ENCODE measurements at regions not wholly inside any gene's neighbourhood (a gene's known extent, or its start where the extent isn't known, plus 50 kb on each side); places are given as distances from the start of the nearest gene placed in this dataset.
A peak's percentile ranks its signal among the peaks of the same experiment; 100 is the strongest.
"Not testable (repeated sequence)": the region's sequence is repeated elsewhere in the genome, so short reads cannot be mapped to it uniquely, and the experiment has no call there.

DNA sequence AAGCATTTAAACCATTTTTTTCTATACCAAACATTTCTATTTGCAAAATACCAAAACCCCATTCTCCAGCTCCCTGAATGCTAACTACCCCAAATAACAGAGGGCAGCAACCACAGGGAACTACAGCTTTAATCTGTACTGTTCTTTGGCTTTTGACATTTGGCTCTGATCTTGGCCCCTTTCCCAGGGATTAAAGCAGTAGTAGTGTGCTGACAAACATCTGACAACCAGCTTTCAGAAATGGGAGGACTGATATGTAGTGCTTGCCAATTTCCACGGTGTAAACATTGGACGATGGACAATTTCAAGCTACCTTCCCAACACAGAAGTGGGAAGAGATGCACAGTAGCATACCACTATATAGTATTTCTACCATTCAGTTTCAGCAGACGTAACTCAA lies 88.4 kb upstream of the TEAD1 start:
- DNase-seq: no peak

DNA sequence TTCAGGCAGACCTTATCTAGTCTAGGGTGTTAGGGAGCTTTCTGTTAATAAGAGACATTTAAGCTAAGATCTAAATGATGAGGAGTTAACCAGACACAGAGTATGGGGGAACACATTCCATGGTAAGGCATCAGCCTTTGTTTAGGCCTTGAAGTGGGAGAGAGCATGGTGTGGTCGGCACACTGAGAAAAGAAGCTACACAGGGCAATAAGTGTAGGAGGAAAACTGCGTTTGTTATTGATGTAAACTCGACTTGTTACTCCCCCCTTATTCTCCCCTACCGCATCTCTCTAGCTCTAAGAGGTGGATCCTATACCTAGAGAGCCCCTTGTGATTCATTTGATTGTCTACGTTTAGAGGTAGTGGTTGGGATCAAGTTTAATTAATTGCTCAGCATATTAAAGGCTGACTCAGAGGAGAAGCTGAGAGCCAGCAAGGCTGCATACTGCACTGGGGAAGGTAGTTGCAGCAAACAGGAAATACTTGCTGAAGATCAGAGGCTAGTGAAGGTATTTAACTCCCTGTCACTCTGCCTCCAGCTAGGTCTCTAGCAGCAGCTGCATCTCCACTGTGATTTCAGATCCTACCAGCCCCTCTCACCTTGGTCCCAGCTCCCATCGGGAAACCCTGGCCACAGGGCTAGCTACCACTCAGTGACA lies 86.8 kb upstream of the TEAD1 start:
- DNase-seq: no peak

DNA sequence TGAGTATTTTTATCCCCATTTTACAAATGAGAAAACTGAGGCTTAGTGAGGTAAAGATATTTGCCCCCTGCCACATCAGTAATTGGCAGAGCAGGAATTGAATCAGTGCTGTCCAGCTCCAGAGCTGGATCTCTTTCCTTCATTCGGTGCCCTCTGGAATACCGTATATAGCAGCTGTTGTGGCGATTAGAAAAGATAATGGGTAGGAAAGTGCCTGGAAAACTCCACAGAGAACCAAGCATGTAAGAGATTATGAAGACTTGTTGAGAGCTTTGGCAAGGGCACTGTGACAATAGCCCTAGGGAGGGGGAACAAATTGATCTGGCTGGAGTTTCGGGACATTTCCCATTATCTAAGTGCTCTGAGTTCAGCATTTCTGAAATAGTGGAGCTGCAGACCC lies 82.5 kb upstream of the TEAD1 start:
- no peak for DNase-seq

DNA sequence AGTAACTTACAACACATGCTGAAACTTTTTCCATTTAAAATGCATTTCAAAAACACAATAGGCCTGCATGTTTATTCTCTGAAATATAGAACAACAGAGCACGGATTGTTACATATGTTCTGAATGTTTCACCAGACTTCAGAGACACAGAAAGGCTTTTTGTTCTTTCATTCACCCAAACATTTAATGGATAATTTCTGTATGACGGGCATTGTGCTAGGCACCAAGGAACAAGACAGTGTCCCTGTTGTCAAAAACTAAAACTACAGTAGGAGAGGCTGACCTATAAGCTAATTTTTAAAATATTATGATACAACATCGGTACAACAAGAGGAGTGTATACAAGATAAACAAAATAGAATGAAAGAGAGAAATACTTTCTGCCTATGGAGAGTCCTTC lies 81.9 kb upstream of the TEAD1 start:
- DNase-seq: no peak

DNA sequence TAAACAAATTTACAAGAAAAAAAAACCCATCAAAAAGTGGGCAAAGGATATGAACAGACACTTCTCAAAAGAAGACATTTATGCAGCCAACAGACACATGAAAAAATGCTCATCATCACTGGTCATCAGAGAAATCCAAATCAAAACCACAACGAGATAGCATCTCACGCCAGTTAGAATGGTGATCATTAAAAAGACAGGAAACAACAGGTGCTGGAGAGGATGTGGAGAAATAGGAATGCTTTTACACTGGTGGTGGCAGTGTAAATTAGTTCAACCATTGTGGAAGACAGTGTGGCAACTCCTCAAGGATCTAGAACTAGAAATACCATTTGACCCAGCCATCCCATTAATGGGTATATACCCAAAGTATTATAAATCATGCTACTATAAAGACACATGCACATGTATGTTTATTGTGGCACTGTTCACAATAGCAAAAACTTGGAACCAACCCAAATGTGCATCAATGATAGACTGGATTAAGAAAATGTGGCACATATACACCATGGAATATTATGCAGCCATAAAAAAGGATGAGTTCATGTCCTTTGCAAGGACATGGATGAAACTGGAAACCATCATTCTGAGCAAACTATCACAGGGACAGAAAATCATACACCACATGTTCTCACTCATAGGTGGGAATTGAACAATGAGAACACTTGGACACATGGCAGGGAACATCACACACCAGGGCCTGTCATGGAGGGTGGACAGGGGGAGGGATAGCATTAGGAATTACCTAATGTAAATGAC lies 79.0 kb upstream of the TEAD1 start:
- not testable (repeated sequence) for DNase-seq

DNA sequence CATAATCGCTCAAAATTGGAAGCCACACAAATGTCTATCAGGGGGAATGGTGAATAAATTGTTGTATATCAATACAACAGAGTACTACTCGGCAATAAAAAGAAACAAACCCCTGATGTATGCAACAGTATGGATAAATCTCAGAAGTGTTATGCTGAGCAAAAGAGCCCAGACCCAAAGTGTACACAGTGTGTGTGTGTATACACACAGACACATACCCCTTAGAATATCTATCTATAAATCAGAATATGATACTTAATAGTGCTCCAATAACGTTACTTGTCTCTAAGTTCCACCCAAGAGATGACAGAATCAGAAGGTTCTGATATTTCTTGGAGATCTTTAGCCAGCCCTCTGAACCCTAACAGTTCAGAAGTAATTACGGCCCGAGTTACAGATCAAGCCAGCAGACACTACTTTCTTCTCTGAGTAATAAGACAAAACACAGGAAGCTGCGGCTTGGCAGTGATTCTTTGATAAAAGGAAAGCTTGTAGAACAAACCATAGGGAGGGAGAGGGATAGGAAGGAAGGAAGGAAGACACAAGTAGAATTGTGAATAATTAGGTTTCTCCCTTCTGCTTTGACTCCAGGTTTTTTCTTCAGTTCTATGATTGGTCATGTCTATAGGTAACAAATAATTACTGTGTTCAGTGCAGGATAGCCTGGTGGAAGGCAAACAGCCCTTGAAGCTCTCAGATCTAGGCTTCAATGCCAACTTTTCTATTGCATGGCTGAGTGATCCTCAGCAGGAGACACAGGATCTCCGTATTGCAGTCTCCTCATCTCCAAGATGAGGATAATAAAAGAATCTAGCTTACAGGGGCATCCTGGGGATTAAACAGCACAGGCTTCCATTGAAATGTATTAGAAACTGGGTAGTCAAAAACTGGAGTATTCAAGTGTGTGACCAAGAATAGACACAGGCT lies 75.6 kb upstream of the TEAD1 start:
- DNase-seq: no peak

DNA sequence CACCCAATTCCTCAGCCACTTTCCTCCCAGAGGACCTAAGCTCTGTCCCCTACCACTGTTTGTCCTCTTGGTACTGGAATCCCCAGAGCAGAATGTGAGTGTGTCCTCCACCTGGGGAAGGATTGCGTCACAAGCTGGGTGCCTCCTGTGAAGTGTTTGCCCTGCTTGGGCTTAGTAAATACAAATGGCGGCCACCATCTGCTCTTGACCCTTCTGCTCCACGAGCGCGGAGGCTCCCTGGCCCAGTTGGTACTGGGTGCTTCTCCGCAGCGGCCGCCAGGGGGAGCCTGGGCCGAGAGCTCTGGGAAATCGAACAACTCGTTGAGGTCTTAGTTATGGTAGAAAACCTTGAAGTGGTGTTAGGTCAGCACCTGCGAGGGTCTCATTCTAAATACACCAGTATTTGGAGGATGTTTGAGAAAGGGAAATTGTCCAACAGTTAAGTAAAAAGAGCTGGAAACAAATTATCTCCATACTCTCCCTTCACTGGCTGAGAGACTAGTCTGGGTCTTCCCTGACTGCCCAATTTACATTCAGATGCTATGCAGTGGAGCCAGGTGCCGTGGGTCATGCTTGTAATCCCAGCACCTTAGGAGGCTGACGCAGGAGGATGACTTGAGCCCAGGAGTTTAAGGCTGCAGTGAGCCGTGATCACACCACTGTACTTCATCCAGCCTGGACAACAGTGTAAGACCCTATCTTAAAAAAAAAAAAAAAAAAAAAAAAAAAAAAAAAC lies 74.6 kb upstream of the TEAD1 start:
- DNase-seq: peak; percentile 40 to 71

DNA sequence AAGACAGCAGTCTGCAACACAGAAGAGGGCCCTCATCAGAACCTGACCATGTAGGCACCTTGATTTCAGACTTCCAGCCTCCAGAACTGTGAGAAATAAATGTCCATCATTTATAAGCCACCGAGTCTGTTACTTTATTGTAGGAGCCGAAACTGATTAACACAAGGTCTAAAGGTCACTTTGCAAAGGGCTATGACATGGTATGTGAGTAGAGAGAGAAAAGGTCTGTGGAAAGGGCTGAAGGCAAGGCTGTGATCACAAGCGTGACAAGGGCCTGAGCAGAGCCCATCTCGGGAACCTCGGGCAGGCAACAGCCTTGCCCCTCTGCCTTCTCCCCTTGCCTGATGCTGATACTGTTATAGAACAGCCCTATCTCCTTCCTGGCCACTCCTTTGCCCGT lies 73.4 kb upstream of the TEAD1 start:
- peak in 1 of 2 experiments; percentile 20 for DNase-seq

DNA sequence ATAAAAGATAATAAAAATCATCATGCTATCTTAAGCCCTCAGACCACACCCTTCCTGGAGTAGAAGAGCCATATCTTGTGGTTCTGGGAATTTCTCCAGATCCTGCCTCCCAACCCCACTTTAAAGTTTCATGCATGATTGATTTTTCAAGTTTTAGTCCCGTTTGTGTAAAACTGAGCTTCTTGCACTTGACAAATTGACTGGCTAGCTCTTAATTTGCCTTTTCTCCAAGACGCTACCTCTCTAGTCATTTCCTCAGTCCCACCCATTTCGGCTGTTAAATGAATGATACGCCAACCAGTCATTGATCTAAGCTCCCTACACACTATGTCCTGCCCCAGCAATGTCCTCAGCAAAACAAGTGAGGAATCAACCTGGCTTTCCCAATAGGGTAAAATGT lies 71.8 kb upstream of the TEAD1 start:
- no peak for DNase-seq

DNA sequence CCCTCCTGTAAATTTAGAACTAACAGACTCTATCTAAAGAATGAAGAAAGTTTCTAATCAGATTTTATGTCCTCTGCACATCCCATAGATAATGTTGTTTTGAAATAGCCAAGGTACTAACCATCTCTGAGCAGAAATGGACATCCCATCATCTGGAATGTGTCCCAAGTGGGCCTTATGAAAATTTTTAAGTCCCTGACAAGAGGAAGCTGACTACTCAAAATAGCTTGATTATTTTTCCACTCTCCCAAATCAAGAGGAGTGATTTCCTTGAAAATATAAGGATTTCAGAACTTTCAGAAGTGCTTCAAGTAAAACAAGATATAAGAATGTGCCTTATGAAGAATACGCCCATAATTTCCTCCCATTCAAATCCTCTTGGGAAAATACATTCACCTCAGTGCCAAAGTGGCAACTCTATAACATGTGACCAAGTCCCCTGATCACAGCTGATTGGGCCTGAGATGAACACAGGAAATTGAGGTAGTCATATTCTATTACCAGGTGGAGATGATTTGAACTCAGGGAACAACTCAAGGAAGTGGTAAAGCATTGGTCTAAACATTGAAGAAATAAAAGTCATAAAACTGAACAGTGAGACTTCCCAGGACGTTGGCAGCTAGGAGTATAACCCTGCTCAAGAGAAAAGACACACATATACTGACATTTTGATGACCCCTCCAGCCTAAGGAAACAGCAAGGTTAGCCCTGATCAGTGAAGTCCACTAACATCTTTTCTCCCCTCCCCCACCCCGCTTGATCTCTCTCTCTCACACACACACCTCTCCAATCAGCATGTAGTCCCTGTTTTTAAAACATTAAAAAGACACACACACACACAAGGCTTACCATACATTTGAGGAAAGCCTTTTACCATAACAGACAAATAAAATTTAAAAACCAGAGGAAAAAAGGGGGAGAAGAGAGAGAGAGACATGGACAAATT lies 70.8 kb upstream of the TEAD1 start:
- no peak for DNase-seq

DNA sequence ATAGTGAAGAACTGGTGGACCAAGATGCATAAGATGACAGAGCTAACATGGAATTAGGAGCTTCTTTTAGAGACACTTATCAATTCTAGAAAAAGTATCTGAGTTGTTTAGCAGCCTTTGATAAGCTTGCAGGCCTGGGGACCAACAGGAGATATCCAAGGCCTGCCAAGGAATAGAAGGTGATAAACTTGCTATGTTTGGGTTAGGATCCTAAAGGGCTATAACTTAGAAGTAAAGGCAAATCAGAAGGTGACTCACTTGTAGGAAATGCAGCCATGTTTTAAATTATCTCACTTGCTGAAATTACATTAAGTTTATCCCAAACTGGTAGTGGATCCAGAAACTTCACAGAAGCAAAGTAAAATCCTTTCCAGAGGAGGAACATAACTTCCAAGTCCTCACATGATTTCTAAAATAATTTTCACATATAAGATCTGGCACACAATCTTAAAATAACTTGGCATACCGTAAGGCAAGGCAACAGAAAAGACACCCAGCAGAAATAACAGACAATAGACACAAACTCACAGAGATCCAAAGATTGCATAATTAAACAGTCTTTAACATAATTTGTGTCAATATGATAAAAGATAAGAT lies 69.6 kb upstream of the TEAD1 start:
- no peak for DNase-seq

DNA sequence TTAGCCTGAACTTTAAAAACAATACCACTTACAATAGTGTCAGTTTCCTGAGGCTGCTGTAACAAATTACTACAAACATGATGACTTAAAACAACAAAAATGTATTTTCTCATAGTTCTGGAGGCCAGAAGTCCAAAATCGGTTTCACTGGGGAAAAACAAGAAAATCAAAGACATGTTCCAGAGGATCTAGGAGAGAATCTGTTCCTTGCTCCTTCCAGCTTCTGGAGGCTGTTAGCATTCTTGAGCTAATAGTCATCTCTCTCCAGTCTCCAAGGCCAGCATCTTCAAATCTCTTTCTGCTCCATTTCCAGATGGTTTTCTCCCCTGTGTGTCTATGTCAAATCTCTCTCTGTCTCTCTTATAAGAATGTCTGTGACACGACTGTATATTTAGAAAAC lies 67.6 kb upstream of the TEAD1 start:
- DNase-seq: no peak

DNA sequence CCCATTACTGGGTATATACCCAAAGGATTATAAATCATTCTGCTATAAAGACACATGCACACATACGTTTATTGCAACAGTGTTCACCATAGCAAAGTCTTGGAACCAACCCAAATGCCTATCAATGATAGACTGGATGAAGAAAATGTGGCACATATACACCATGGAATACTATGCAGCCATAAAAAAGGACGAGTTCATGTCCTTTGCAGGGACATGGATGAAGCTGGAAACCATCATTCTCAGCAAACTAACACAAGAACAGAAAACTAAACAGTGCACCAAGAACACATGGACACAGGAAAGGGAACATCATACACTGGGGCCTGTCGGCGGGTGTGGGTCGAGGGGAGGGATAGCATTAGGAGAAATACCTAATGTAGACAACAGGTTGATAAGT lies 65.5 kb upstream of the TEAD1 start:
- DNase-seq: not testable (repeated sequence)

DNA sequence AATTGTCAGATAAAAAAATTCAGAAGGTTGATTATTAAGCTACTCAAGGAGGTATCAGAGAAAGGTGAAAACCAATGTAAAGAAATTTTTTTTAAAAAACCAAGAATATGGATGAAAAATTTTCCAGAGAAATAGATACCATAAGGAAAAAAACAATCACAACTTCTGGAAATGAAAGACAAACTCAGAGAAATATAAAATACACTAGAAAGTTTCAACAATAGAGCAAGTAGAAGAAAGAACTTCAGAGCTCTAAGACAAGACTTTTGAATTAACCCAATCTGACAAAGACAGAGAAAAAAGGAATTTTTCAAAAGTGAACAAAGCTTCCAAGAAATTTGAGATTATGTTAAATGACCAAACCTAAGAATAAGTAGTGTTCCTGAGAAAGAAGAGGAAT lies 62.9 kb upstream of the TEAD1 start:
- DNase-seq: no peak

DNA sequence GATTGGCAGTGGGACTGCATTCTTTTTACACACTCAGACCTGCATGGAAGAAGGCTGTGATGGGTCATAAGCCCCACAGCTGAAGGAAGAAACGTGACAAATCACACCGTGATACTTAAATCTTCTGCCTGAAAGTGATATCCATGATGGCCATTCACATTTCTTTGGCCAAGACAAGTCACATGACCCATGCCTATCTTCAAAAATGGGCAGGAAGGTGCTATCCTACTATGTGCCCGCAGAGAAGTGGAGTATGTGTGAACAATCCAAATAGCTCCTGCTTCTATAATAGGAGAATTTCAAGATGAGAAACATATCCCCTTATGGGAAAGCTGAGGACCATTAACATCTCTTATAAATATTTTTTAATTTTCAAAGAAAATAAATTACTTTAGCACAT lies 56.6 kb upstream of the TEAD1 start:
- no peak for DNase-seq

DNA sequence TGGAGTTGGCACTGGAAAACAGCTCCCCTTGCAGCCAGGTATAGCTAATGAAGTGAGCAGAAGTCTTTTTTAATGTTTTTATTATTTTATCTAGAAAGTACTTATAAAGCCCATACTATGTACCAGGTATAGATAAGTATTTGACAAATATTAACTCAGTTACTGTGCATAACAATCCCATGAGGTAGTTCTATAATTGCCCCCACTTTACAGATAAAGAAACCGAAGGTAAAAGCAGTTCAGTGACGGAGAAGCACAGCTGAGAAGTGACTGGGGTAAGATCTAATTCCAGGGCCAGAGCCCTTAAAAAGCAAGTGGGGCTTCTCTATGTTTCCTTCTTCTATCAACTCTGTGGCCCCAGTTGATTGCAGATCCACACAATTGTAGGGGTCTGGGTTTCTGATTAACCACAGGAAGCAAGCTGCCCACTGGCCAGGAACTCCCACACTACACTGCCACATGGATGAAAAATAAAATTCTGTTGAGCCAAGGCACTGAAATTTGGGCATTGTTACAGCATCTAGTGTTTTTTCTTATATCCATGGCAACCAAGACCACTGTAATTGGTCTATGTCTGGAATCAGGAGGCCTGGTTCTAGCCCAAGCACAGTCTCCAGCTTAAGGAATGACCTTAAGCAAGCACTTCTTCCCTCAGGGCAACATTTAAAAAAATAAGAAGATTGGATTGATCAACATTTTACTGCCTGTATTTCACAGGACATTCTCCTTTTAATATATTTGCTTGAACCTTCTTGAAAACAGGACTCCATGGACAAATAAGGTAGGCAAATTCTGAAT lies 55.3 kb upstream of the TEAD1 start:
- DNase-seq: no peak

DNA sequence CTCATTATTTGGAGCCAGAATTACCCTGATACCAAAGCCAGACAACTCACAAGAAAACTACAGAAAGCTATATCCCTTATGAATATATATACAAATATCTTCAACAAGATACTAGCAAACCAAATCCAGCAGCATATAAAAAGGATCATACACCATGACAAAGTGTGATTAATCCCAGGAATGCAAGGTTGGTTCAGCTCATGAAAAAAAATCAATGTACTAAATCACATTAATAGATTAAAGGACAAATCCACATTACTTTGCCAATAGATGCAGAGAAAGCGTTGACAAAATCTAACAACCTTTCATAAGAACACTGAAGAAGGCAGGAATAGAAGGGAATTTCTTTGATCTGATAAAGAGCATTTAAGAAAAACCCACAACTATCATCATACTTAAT lies 50.4 kb upstream of the TEAD1 start:
- no peak for DNase-seq

All from NCI-H526 (cell line).